TTC549 (cell line): ENCODE measurements at regions not wholly inside any gene's neighbourhood (a gene's known extent, or its start where the extent isn't known, plus 50 kb on each side); places are given as distances from the start of the nearest gene placed in this dataset.
"Not testable (repeated sequence)": the region's sequence is repeated elsewhere in the genome, so short reads cannot be mapped to it uniquely, and the experiment has no call there.

Experiments used
- FAIRE-seq: peaks from 2 replicates; lab custom pipeline; 2012; peaks lifted over from hg19 to GRCh38; lab: Jason Lieb, UNC

DNA sequence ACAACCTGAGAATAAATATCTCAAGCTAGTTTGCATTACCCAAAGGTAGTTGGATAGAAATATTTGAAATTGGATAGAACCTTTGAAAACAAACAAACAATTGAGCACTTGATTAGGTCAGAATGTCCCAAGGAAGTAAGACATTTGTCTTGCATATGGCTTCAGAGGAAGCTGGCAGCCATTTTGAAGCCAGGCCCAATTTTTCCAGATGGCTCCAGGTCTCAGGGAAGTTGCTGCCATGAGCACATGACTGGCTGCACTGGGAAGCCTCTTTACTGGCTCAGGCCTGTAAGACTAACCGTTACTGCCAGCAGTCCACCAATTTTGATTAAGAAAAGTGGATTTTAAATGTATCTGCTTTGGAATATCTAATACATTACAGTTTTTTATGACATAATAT is 448.9 kb upstream of the DPH6 start:
- no peak for FAIRE-seq

GRCh38 chr15:35998663-35999602 is 453.0 kb upstream of the DPH6 start:
- FAIRE-seq, result no peak

DNA sequence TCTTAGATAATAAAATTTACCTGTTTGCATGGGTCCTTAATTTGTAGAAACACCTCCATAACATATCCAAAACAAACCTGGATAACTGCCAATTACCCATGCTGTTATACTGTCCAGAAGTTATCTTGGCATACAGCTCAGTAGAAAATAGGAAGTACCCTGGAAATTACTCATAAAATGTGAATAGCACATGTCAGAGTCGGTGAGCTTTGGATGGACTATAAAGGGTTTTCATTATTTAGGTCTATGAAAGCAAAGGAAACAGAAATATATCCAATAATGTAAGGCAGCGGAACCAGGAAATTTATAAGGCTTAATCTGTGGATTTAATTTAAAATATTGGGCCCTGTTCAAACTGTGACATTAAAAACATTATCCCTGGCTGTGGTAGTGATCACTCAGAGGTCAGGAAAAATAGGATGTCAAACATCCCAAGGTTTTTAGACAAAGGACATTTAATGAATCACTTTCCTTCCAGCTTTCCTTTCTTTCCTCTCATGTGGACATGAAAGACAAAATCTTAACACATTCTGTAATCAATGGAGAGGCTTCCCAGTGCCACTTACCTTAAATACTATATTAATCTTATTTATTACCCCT is 459.0 kb upstream of the DPH6 start:
- no peak for FAIRE-seq

DNA sequence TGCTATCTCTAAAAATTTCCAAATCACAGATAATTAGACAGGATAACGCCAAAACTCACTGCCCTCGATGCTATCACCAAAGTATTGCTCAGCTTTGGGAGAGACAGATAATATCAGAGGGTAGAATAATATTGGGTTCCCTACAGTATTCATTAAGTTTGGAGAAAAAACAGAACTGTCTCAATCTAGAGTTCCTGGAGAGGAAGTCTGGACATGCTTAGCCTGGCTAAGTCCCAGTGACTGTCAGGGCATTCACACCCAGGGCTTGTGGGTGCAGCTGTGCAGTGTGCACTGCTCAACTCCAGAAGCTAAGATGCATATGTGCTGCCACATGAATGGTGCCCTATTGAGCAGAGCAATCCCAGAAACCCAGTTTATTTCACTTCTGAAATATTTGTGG is 459.6 kb upstream of the DPH6 start:
- FAIRE-seq, result no peak

DNA sequence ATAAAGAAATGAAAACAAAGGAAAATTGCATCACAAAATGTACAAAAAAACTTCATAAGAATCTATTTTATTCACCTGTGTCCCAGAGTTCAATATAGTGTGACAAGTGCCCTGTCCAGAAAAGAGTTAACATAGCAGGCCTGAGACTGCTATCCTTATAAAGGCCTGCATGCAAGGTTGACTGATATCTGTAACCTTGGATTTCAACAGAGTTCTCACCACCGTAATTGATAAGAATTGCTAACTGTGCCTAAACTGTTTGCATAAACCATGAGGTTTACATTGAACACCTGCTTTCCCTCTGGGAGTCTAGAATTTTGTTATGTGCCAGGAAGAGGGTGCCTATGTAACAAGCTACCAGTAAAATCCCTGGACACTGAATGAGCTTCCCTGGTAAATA is 461.7 kb upstream of the DPH6 start:
- no peak for FAIRE-seq

DNA sequence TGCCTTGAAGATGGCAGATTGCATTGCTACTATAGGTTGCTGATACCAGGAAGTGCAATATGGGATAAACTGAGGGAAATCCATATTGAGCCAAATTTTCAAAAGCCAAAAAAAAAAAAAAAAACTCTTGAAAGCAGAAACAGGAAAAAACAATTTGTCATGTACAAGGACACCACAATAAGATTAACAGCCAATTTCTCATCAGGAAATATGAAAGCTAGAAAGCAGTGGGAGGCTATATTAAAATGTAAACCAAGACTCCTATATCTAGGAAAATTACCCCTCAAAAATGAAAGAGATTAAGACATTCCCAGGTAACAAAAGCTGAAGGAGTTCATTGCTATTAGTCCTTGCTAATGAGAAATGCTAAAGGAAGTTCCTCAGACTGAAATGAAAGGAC is 462.8 kb upstream of the DPH6 start:
- FAIRE-seq, result no peak

- no peak for FAIRE-seq
These were observed 478.2 kb upstream of the DPH6 start for GRCh38 chr15:36024031-36024688.

GRCh38 chr15:36026627-36027283 is 480.8 kb upstream of the DPH6 start:
- FAIRE-seq, result no peak

DNA sequence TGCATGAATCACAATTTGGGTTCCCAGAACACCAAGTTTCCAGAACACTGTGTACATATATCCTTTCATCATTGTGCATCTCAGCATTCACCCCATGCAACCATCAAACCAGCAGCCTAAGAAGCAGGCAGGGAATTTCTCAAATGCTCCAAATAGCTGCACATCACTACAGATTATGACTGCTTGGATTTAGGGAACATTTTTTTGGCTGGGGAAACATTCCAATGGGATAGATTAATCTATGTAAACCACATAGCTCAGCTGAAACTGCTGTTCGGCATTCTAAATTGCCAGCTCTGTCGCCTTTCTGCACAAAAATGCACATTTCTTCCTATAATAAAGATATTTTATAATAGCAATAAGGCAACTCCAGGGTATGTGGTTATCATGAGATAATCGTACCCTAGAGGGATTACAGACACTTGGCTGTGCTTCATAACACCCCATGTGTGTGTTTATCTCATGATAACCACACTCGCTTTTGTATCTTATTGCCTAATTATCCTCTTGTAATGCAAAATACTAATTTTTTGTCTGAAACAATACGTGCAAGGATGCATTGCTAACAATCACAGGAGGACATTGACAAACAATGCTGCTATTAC is 483.7 kb upstream of the DPH6 start:
- no peak for FAIRE-seq

DNA sequence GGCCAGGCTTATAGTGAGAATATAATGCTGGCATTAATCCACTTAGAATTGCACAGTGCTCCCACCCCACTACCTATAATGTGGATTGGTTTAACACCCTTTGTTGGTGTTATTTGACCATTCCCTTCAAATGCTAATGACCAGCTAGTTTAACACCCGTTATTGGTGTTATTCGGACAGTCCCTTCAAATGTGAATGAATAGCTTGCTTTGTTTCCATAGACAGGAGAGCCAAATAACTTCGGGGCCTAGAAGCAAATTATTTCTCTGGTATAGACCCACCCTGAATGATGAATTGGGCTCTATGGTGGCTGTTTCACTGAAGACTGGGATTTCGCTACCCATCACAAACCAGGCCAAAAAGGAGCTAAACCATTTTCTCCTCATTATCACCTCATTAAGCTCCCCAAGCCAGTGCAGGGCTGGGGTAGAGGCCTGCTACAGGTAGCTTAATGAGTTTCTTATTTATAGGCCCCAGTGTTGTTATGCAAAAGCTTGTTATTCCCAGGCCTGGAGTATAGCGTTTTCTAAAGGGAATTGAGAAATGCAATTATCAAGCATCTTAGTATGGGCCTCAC is 494.1 kb upstream of the DPH6 start:
- FAIRE-seq, result no peak

GRCh38 chr15:36047018-36047716 is 501.2 kb upstream of the DPH6 start:
- FAIRE-seq, result not testable (repeated sequence)

DNA sequence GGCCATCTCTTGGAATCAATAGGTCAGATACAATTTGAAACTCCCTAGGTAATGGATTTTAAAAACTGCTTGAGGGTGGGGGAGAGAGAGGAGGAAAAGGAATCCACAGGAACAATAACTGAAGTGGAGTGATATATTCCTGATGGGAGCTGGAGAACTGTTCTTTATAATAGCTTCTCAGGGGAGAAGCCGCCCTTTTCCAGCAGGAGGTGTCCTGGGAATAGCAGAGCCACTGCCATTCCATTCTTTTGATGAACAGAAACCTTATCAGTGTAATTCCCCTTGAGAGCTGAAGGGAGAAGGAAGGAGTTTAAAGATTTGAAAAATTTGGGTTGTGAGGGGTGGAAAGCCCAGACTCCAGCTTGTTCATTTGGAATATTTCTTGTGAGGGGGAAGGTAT is 504.9 kb upstream of the DPH6 start:
- FAIRE-seq, result no peak

- not testable (repeated sequence) for FAIRE-seq
These were observed 506.7 kb upstream of the DPH6 start for GRCh38 chr15:36052641-36053040.

DNA sequence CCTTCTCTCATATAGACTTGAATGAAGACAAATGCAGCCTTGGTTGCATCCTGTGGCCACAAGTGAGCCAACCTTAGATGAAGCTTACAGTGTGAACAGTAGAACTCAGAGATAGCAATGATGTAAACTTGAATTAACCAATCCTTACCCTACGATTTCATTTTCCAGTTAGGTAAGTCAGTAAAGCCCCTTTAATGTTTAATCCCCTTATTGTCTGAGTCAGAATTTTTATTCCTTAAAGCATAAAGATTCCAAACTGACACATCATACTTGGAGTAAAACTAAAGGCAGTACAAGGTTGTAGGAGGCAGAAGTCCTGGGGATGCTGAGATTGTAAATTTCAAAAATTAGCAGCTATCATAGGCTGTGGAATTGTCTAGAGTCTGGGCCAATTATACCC is 507.8 kb upstream of the DPH6 start:
- no peak for FAIRE-seq

DNA sequence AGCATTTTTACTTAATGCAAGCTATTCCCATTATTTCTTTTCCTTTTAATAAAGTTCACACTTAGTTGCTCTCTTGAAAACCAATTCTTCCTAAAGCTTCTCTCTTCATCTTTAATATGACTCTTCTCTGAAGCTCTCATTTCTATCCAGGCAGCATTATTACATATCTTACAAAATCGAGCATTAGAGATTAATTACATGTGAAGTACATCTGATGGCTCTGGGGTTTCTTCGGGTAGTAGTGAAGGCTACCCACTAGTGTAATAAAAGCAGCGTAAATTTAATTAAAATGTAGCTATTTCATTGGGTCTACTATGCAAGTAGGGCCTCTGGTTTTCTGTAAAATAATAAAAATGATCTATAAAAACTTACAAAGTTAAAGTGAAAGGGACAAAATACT is 513.6 kb upstream of the DPH6 start:
- no peak for FAIRE-seq

DNA sequence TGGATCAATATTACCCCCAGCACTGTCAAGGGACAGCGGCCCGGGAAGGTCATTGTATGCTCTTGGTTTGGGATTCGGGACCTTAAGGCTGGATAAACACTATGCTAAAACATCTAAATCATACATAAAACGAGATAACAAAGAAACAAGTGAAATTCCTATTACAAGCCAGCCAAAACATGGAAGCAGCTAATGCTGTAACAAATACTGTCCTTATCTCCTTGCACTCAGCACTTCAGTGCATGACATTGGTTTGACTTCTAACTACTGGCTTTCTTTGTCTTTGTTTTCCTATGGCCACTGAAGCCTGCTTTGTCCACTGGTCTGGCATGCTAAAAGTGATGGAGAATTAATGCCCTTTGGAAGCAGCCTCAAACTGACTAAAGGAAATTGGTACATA is 516.4 kb upstream of the DPH6 start:
- no peak for FAIRE-seq

DNA sequence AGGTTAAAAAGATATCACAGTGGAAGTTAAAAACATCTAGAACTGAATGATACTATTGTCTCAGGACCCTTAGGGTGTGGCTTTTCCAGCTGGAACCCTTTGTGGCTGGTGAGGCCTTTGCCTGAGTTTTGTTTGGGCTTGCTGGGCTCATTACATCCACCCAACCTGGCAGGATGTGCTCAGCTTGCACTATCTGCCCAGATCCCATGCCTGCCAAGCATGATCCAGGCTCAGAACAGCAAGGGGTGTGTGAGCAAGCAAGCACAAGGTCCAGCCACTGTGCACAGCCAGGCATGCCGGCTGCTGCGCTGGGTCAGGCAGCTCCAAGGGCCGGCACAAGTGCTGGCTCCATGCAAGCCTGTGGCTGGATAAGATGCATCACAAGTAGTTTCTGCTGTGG is 512.7 kb upstream of the CDIN1 start:
- FAIRE-seq, result no peak

GRCh38 chr15:36067483-36068274 is 511.7 kb upstream of the CDIN1 start:
- FAIRE-seq, result no peak

- no peak for FAIRE-seq
These were observed 504.1 kb upstream of the CDIN1 start for GRCh38 chr15:36075333-36075732.

- no peak for FAIRE-seq
These were observed 500.4 kb upstream of the CDIN1 start for GRCh38 chr15:36079021-36079420.

- FAIRE-seq, result no peak
These were observed 498.7 kb upstream of the CDIN1 start for GRCh38 chr15:36080759-36081158.
